ENCODE measurements at regions not wholly inside any gene's neighbourhood (a gene's known extent, or its start where the extent isn't known, plus 50 kb on each side); places are given as distances from the start of the nearest gene placed in this dataset.

GRCh38 chr11:131193031-131193501 is 177.3 kb upstream of the NTM start:
- TF ChIP-seq CTCF (IDR thresholded peaks at IDR 0.05): no peak

GRCh38 chr11:131194726-131195125 is 175.7 kb upstream of the NTM start:
- no peak for TF ChIP-seq CTCF (IDR thresholded peaks at IDR 0.05)

DNA sequence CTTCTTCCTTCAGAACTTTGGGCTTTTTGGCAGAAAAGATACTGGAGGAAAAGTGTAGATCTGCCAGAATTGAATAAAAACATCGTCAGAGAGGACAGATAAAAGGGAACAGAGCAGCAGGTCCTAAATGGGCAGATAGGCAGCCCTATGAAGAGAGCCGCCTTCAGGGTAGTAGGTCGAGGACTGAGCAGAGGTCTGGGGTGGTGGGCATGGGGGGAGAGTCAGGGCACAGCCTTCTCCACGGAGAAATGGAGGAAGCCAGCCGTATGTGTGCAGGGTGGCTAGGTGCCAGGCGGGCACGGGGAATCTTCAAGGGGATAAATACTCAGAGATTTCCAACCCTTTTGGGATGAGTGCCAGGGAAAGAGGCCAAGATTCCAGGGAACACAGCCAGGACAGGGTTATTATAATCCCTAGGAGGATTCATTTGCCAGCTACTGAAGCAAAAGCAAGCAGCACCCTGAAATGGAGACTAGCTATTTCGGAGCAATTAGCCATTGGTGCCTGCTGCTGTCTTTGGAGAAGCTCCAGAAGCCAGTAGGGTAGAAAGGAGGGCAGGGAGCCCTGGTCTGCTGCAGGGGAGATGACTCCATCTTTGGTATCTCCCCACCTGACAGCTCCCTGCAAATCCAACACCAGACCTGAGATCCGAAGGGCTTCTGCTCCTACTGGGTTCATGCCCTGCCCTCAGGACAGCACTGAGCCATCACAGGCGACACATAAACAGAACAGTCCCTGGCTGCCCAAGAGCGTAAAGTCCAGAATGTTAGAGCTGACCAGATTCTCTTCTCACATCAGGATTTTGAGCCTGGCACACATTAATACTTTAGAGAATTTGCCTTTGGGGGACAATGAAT is 174.5 kb upstream of the NTM start:
- no peak for TF ChIP-seq CTCF (IDR thresholded peaks at IDR 0.05)

DNA sequence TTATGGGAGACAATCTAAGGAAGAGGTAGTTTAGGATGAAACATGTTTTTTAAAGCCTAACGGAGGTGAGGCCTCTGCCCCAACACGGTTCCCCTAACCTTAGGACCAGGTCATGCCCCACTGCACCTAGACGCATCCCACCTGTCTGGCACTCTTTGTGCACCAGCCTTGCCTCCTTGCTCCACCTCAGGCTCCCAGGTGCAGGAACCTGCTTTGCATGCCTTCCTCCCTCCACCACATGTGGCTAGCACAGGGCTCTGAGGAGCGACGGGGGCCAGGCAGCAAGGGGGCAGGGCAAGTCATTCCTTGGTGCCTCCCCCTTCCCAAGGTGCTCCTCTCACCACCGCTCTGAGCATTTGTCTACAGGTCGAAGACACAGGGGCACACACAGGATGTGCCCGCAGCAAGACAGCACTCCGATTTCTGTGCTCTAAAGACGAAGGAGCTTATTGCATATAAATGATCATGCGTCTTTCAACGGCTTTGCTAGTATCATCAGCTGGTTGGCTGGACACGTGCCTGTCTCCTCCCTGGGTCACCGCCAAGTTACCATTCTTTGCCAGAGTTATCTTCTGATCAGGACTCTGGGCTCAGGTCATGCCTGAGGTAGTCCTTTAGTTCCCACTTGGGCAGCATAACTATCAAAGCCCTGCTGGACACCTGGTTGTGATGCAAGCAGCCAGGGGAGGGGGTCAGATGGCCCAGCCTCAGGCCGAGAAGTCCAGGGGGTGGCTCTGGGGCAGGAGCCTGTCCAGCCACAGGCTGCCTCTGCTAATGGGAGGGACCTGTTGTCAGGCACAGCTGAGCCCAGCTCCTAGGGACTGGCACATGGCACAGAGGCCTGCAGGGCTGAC is 172.0 kb upstream of the NTM start:
- no peak for TF ChIP-seq CTCF (IDR thresholded peaks at IDR 0.05)

- TF ChIP-seq CTCF (IDR thresholded peaks at IDR 0.05): no peak
Observed at GRCh38 chr11:131199015-131199280, 171.5 kb upstream of the NTM start.

DNA sequence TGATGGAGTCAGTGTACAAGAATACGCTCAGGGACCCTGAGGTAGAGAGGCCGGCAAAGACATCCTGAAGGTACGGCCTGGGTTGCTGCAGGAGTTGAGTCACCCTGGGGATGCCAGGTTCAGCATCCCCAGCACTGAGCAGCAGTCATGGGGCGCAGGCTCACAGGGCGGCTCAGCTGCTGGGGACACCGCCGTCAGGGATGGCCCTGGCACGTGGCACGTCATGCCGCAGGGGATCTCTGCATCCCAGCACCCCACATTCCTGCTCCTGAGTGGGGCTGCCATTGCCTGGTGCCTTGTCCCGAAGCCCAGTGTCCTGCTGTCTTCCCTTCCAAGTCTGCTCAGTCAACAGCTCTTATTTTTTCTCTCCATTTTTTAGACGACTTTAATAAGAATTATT is 168.7 kb upstream of the NTM start:
- TF ChIP-seq CTCF (IDR thresholded peaks at IDR 0.05): no peak

DNA sequence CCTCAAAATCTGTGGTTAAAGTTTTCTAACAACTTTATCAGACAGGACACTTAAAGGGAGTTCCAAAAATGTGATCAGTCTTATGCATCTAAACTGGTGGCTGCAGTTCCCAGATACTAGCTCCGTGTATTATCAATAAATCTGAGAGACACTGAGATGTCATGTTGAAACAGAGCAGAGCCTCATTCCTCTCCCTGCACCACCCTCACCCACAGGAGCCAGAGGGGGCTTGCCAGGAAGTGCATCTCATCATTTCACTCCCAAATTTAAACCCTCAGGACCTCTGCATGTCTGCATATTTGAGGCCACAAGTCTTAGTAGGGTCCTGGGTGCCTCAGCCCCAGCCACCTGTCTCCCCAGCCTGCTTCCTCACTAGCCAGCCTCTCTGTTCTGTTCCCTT is 167.4 kb upstream of the NTM start:
- TF ChIP-seq CTCF (IDR thresholded peaks at IDR 0.05): no peak
